Natural killer cell treated with Interleukin-12 subunit alpha and Interleukin-12 subunit beta and Interleukin-15 and Interleukin-18, amount 100 ng/mL, for 72 hours (primary cell): ENCODE measurements at regions not wholly inside any gene's neighbourhood (a gene's known extent, or its start where the extent isn't known, plus 50 kb on each side); places are given as distances from the start of the nearest gene placed in this dataset.

Experiments
- ATAC-seq, 2 donors: fragments of 150-1000 bp; cut with Tn5 transposase in 1 of 2; sonication (Bioruptor Pico), chemical (Tn5 transposase) in 1 of 2; 2 replicates each; pipeline ENCODE4 v1.10.0; 2021
- DNase-seq: peaks from one replicate; pipeline ENCODE4 v3.0.0; 2022; ENCODE audit warnings: low spot score
- H3K27ac Mint-ChIP-seq, 2 donors: 1 replicate in 1 of 2; 2 replicates in 1 of 2; pipeline ENCODE4 v1.8.0; 2022; ENCODE audit warnings: mixed read lengths in 2 of 2, mild to moderate bottlenecking in 1 of 2, moderate library complexity in 1 of 2
- H3K27me3 Mint-ChIP-seq, 2 donors: 1 replicate in 1 of 2; 2 replicates in 1 of 2; pipeline ENCODE4 v1.8.0; 2022; ENCODE audit warnings: mixed read lengths in 2 of 2
- H3K36me3 Mint-ChIP-seq: one replicate; pipeline ENCODE4 v1.8.0; 2022; ENCODE audit warnings: mixed read lengths
- H3K4me1 Mint-ChIP-seq, 2 donors: 1 replicate in 1 of 2; 2 replicates in 1 of 2; pipeline ENCODE4 v1.8.0; 2022; ENCODE audit warnings: low read depth in 2 of 2, mixed read lengths in 2 of 2, mild to moderate bottlenecking in 1 of 2
- H3K4me3 Mint-ChIP-seq: one replicate; pipeline ENCODE4 v1.8.0; 2022; ENCODE audit warnings: mixed read lengths
- H3K9me3 Mint-ChIP-seq: 2 replicates; pipeline ENCODE4 v1.8.0; 2022; ENCODE audit warnings: mixed read lengths

DNA sequence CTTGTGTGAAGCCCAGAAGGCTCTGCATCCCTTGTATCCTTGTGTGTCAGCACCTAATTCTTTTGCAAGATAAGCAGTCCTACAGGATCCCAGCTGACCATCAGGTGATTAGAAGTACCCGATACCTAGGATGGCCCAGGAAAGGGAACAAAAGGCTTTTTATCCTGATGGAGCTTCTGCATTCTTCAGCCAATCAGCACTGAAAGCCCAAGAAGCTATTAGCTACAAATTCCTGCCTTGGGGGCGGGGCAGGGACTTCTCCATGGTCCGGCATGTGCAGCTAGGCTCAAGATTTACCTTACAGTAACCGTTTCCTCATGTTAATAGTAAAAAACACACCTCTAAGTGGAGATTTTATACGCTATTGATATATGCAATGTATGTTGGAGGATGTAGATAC lies 264.6 kb upstream of the THUMPD2 start:
- ATAC-seq (no peak), DNase-seq (no peak)
- Mint-ChIP-seq H3K36me3 (no peaks in the 10 kb centered on the region), H3K27me3 (no peaks in the 10 kb centered on the region), H3K4me3 (no peak overlapping the region), H3K4me1 (no peaks in the 10 kb centered on the region), H3K27ac (no peak overlapping the region), H3K9me3 (peaks cover 7% of the 10 kb centered on the region)

DNA sequence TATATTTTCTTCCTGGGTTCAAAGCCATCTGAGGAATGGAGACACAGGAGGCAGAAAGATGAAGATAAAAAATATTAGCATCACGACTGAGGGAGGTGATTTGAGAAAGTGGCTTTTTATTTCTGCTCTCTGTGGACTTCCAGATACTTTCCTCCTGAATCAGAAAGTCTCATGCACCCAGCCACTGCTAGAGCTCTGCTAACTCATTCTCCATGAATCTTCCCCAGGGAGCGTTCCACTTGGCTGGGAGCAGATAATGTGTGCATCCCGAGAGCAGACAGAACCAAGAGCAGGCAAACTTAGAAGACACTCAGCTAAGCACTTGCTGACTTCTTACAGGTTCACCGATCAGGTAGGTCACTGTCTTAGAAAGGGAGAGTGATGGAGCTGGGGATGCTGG lies 264.1 kb upstream of the THUMPD2 start:
- Mint-ChIP-seq H3K4me3 (no peak overlapping the region), H3K27ac (no peak overlapping the region), H3K27me3 (no peaks in the 10 kb centered on the region), H3K9me3 (peaks cover 7% of the 10 kb centered on the region), H3K36me3 (no peaks in the 10 kb centered on the region), H3K4me1 (no peaks in the 10 kb centered on the region)
- DNase-seq (no peak), ATAC-seq (no peak)

DNA sequence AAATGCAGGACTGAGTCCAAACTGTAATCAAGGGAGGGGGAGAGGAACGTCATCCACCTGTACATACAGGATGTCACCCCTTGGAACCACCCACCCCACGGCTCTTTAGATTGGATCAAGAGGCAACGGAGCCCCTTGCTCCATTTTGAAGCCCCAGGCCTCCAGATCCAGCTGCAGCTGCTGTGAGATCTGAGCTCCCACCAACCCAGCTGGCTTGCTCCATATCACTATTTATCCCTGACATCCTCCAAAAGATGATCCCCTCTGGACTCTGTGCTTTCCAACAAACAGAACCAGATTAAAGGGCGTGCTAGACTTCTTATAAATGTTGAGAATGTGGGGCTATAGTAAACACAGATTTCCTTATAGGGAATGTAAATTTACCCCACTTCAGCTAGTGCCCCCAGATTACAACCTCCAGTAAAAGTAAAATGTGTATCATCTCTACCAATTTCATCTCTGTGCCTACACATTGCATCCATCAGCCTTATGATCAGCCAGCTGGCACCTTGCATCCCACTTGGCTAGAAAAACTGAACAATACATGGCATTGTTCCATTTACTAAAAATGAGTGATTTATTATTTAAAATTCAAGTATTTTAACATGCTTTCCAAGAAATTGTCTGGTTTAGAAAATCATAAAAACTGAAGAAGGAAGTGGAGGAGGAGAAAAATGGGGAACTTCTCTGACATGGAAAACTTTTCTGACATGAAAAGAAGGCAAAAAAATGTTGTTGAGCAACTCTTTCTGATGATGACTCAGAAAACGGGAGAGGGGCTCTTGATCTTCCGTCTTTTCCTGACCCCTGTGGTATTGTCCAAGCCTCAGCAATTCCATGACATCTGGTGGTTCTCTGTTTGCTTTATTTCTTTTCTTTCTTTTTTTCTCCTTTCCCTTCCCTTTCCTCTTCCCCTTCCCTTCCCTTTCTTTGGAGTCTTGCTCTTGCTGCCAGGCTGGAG lies 262.6 kb upstream of the THUMPD2 start:
- Mint-ChIP-seq H3K27me3 (no peaks in the 10 kb centered on the region), H3K4me3 (no peak overlapping the region), H3K27ac (no peak overlapping the region), H3K4me1 (no peaks in the 10 kb centered on the region), H3K36me3 (no peaks in the 10 kb centered on the region), H3K9me3 (peaks cover 4% of the 10 kb centered on the region)
- no peak for DNase-seq
- ATAC-seq, result no peak

DNA sequence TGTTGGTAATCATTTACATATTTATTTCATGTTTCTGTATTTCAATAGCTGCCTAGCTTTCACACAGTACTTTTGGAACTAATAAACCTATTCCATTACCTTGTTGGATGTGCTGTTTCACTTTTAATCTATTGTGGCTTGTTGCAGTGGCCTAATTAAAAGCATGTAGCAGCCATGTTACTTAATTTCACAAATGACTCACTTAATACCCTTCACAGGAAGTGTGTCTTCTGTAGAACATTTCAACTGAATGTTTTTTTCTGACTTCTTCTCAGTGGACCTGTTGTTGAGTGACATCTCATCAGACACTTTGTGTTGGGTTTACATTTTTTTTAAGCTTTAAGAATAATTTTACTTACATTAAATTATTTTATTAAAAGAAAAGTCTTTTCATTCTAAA lies 260.5 kb upstream of the THUMPD2 start:
- H3K4me3 Mint-ChIP-seq, result no peak overlapping the region
- ATAC-seq, result no peak
- H3K4me1 Mint-ChIP-seq, result no peaks in the 10 kb centered on the region
- H3K36me3 Mint-ChIP-seq, result no peaks in the 10 kb centered on the region
- no peak overlapping the region for H3K27ac Mint-ChIP-seq
- DNase-seq, result no peak
- H3K9me3 Mint-ChIP-seq, result no peaks in the 10 kb centered on the region
- no peaks in the 10 kb centered on the region for H3K27me3 Mint-ChIP-seq

DNA sequence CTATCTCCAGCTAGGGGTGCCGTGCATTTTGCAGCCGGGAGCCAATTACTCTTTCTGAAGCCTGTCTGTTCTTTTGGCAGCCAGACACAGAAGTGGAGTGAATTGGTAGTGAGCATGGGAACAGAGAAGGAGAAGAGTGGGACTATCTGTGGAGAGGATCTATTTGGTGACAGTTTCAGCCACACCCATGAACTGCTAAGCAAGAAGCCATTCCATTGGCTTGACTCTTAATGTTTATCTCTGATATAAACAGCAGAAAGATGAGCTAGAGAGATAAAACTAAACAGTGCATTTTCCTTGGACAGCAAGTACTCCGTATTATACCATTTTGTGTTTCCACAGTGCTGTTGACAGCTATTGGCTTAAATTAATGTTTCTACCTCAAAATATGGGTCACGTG lies 259.6 kb upstream of the THUMPD2 start:
- H3K27me3 Mint-ChIP-seq, result no peaks in the 10 kb centered on the region
- H3K27ac Mint-ChIP-seq, result no peak overlapping the region
- no peak for ATAC-seq
- no peak for DNase-seq
- no peaks in the 10 kb centered on the region for H3K36me3 Mint-ChIP-seq
- no peak overlapping the region for H3K4me3 Mint-ChIP-seq
- no peaks in the 10 kb centered on the region for H3K9me3 Mint-ChIP-seq
- H3K4me1 Mint-ChIP-seq, result no peaks in the 10 kb centered on the region

DNA sequence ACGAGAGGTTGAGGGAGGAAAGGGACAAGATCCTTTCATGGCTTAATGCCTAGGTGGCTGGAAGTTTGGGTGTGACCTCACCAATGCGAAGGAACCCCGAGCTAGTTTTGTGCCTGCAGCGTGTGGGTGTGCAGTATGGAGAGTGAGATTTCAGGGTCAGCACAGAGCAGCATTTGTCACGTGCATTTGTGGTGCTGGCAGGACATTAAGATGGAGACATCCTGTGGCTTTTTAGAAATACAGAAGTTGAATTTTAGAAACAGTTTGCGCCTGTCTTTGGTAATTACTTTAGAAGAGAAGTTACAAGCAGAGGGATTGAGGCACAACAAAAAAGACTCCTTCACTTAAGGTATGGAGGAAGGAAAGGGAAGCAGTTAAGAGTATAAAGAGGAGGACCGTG lies 258.2 kb upstream of the THUMPD2 start:
- Mint-ChIP-seq H3K36me3 (no peaks in the 10 kb centered on the region), H3K4me3 (no peak overlapping the region), H3K4me1 (no peaks in the 10 kb centered on the region), H3K27ac (no peak overlapping the region), H3K9me3 (peaks cover 5% of the 10 kb centered on the region), H3K27me3 (no peaks in the 10 kb centered on the region)
- DNase-seq (no peak), ATAC-seq (no peak)

DNA sequence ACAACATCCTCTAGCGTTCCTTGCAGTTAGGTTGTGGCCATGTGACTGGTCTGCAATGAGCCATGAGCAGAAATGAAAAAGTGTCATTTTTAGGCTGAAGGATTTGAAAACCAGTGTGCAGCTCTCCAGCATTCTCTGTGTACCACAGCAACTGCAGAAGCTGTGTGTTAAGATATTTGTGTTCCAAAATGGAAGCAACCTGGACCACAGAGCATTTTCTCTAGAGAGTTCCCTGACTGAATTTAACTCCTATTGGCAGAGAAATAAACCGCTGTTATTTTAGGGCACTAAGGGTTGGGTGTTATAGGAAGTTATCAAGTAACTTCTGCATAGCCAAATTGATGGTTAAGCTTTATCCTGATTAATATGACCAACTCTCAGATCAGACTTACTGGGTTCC lies 257.2 kb upstream of the THUMPD2 start:
- no peak for DNase-seq
- H3K27me3 Mint-ChIP-seq, result no peaks in the 10 kb centered on the region

DNA sequence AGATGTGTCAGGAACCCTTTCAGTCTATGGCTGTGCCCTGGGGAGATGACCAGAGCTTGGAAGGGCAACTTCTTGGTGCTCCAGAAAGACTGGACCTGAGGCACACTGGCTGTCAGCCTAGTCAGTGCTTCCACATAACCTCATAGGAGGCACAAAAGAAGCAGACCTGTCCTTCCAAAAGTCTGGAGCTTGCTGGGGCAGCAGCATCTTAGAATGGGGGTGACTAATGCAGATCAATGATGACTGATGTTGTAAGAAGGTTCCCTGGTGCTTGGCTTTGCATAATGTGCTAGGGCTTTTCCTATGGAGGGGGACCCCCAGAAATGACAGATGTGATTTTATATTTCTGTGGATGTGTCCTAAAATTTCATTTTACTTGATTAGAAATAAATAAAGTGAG lies 255.7 kb upstream of the THUMPD2 start:
- DNase-seq (no peak), ATAC-seq (no peak)
- peaks cover 5% of the 10 kb centered on the region for H3K9me3 Mint-ChIP-seq
- H3K27ac Mint-ChIP-seq, result no peak overlapping the region
- H3K27me3 Mint-ChIP-seq, result no peaks in the 10 kb centered on the region
- no peaks in the 10 kb centered on the region for H3K4me1 Mint-ChIP-seq
- H3K4me3 Mint-ChIP-seq, result no peak overlapping the region
- no peaks in the 10 kb centered on the region for H3K36me3 Mint-ChIP-seq

More for the DNA sequence above, 257.2 kb upstream of the THUMPD2 start:
- no peak for ATAC-seq
- Mint-ChIP-seq H3K36me3 (no peaks in the 10 kb centered on the region), H3K9me3 (peaks cover 5% of the 10 kb centered on the region), H3K27ac (no peak overlapping the region), H3K4me1 (no peaks in the 10 kb centered on the region), H3K4me3 (no peak overlapping the region)

DNA sequence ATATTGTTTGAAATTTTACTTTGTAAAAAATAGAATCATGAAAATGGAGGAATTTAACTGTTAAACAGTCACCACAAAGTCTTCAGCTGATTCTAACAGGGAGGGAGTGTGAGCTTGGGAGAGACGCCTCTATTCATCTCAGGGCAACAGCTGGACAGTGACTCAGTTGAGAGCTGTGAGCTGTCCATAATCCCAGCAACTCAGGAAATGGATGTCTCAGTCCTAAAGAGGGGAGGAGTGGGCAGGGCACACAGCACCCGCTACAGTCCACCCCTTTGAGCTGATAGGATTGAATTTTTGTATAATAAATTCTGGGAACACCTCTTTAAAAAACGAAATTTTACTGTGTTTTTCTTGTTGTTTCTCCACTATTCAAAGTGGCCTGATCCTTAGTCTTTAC lies 255.1 kb upstream of the THUMPD2 start:
- H3K36me3 Mint-ChIP-seq, result no peaks in the 10 kb centered on the region
- DNase-seq, result no peak
- no peak for ATAC-seq
- H3K9me3 Mint-ChIP-seq, result peaks cover 8% of the 10 kb centered on the region
- no peaks in the 10 kb centered on the region for H3K27me3 Mint-ChIP-seq
- H3K27ac Mint-ChIP-seq, result no peak overlapping the region
- no peak overlapping the region for H3K4me3 Mint-ChIP-seq
- H3K4me1 Mint-ChIP-seq, result no peaks in the 10 kb centered on the region

DNA sequence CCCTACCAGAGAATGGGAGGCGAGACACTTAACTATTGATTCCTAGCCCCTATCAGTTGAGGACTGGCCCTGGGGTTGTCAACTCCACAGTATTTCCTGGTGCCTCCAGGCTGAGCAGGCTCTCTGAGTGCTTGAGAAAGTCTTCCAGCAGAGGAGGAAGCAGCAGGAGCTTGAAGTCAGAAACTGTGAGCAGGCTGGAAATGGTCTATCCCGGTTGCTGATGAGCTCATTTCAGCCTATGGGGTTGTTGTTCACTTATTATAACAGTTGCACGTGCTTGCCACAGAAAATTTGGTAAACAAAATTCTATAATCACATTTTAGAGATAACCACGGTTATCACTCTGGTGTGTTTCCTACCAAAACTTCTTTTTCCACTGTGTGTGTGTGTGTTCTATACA lies 254.7 kb upstream of the THUMPD2 start:
- H3K4me1 Mint-ChIP-seq, result no peaks in the 10 kb centered on the region
- ATAC-seq, result no peak
- no peak overlapping the region for H3K27ac Mint-ChIP-seq
- H3K36me3 Mint-ChIP-seq, result no peaks in the 10 kb centered on the region
- no peaks in the 10 kb centered on the region for H3K27me3 Mint-ChIP-seq
- H3K9me3 Mint-ChIP-seq, result peaks cover 8% of the 10 kb centered on the region
- DNase-seq, result no peak
- no peak overlapping the region for H3K4me3 Mint-ChIP-seq

DNA sequence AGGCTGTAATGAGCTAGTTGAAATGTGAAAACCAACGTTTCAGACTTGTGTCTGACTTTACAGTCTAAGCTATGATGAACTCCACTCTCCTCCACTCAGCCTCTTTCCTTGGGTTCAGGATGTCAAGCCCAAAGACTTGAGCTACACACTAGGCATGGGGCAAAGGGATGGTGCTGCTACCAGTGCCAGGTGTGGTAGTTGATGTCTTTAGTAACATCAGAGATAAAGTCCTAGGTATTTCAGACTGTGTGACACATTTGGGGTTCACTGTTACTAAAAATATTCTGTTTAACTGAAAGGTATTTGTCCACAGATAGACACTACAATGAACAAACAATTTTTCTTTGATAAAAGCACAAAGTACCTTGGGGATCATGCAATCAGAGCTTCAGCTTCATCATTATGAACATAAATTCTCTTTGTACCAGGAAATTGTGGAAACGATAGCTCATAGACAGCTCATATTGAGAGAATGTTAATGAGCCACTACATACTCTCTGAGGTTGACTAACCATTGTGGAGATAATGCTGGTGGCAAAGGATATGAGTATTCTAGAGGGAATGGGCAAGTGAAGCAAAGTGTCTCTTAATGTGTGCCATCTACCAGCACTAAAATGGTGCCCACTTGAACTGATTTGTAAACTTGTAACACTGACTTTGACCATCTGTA lies 253.7 kb upstream of the THUMPD2 start:
- no peak overlapping the region for H3K4me3 Mint-ChIP-seq
- no peak for ATAC-seq
- no peaks in the 10 kb centered on the region for H3K4me1 Mint-ChIP-seq
- no peaks in the 10 kb centered on the region for H3K27me3 Mint-ChIP-seq
- DNase-seq, result no peak
- no peak overlapping the region for H3K27ac Mint-ChIP-seq
- H3K9me3 Mint-ChIP-seq, result peaks cover 8% of the 10 kb centered on the region
- no peaks in the 10 kb centered on the region for H3K36me3 Mint-ChIP-seq

DNA sequence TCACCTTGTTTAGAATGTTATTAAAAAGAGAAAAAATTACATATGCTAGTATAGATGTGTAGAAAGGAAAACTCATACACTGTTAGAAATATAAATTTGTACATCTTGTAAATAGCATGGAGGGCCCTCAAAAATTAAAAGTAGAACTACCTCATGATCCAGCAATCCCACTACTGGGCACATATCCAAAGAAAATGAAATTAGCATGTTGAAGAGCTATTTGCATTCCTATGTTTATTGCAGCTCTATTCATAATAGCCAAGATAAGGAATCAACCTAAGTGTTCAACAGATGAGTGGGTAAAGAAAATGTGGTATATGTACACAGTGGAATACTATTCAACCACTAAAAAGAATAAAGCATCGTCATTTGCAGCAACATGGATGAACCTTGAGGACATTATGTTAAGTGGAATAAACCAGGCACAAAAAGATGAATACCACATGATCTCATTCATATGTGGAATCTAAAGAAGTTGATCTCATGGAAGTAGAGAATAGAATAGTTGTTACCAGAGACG lies 251.5 kb upstream of the THUMPD2 start:
- Mint-ChIP-seq H3K4me1 (no peaks in the 10 kb centered on the region), H3K27ac (no peak overlapping the region), H3K9me3 (peaks cover 8% of the 10 kb centered on the region), H3K36me3 (no peaks in the 10 kb centered on the region), H3K27me3 (no peaks in the 10 kb centered on the region), H3K4me3 (no peak overlapping the region)
- DNase-seq (no peak), ATAC-seq (no peak)

DNA sequence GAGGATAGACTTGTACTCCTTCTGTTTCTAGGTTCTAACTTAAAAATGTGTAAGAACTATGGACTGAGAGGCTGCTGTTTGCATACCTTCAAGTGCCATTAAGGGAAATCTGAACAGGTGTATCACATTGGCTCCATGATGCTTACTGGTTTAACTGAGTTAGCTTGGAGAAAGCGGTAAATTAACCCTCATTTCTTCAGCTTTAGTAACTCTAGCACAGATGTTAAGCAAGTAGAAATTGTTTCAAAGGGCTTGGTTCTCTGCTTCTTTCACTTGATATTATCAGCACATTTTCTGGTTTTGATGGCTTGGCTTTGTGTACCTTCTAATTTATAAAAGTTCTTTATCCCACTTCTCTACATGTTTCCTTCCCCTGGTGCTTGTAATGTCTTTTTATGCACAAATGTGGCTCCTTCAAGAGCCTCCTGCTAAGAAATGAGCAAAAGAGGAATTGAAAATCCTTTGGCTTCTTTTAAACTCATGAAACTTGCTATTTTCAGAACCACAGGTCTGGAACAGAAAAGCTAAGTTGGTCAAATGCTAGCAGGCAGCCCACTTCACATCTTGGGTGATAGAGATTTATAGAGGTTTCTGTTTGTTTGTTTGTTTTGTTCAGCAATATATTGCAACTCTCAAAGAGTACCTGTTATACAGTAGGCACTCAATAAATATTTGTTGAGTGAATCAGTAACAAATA lies 249.9 kb upstream of the THUMPD2 start:
- Mint-ChIP-seq H3K9me3 (peaks cover 12% of the 10 kb centered on the region), H3K4me3 (no peak overlapping the region), H3K36me3 (no peaks in the 10 kb centered on the region), H3K27me3 (no peaks in the 10 kb centered on the region), H3K4me1 (no peaks in the 10 kb centered on the region), H3K27ac (no peak overlapping the region)
- no peak for ATAC-seq
- no peak for DNase-seq

DNA sequence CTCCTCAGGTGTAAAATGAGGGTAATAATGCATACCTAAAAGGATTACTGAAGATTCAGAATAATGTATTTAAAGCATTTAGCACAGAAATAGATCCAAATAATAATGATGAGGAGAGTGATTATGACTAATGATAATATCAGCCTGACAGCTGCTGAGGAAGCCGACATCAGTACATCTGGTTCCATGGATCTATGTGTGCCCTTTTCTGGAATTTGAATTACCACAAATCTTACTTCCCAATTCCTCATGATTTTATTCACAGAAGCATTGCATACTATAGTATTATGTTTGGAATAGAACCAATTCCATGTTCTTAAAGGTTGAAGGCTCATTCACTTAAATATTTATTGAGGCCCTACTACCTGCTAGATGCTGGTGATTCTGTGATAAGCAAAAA lies 248.9 kb upstream of the THUMPD2 start:
- no peak for DNase-seq
- H3K9me3 Mint-ChIP-seq, result peaks cover 11% of the 10 kb centered on the region
- ATAC-seq, result no peak
- H3K4me1 Mint-ChIP-seq, result no peaks in the 10 kb centered on the region
- H3K36me3 Mint-ChIP-seq, result no peaks in the 10 kb centered on the region
- H3K4me3 Mint-ChIP-seq, result no peak overlapping the region
- no peak overlapping the region for H3K27ac Mint-ChIP-seq
- H3K27me3 Mint-ChIP-seq, result no peaks in the 10 kb centered on the region
